Uterus (tissue), 3 donors: ENCODE measurements at regions not wholly inside any gene's neighbourhood (a gene's known extent, or its start where the extent isn't known, plus 50 kb on each side); places are given as distances from the start of the nearest gene placed in this dataset.

Experiments used
- DNase-seq, 2 donors: peaks; one replicate each; pipeline ENCODE4 v3.0.0-alpha.2; 2019 to 2020
- H3K27ac ChIP-seq, 2 donors: fragments of 200-600 bp; sonication (generic); 1 replicate in 1 of 2; 2 replicates in 1 of 2; pipeline ENCODE4 v1.5.1; 2016 to 2018
- H3K27me3 ChIP-seq, 2 donors: fragments of 200-600 bp; sonication (generic); one replicate each; pipeline ENCODE4 v1.5.1; 2018 to 2019; ENCODE audit warnings: control low read depth in 1 of 2
- H3K36me3 ChIP-seq, 2 donors: fragments of 200-600 bp; sonication (generic); one replicate each; pipeline ENCODE4 v1.5.1; 2019; ENCODE audit warnings: control low read depth in 1 of 2
- H3K4me1 ChIP-seq, 2 donors: fragments of 200-600 bp; sonication (generic); one replicate each; pipeline ENCODE4 v1.5.1; 2018 to 2019; ENCODE audit warnings: control low read depth in 1 of 2
- H3K4me3 ChIP-seq, 2 donors: fragments of 200-600 bp; sonication (generic); 1 replicate in 1 of 2; 2 replicates in 1 of 2; pipeline ENCODE4 v1.5.1; 2018 to 2019; ENCODE audit warnings: mild to moderate bottlenecking in 1 of 2
- H3K9me3 ChIP-seq, 2 donors: fragments of 200-600 bp; sonication (generic); one replicate each; pipeline ENCODE4 v1.5.1; 2019; ENCODE audit warnings: control low read depth in 1 of 2
- POLR2A ChIP-seq, 2 donors: fragments of 450-650 bp; IDR thresholded peaks; one replicate each; pipeline ENCODE4 v1.6.1; 2016; ENCODE audit warnings: antibody characterized with exemption in 2 of 2, mild to moderate bottlenecking in 1 of 2, moderate library complexity in 1 of 2
- intact Hi-C: fragments of 100-400 bp; cut with DNase I; formaldehyde crosslinking; loops from one replicate; pipeline ENCODE4 v1.15.1; 2023; ENCODE audit warnings: low total_unique reads
- TF ChIP-seq, protein P1 (sequence below), 4 experiments: fragments of 200-600 bp in 2 of 4; fragments of 450-650 bp in 2 of 4; sonication (generic) in 2 of 4; IDR thresholded peaks; one replicate each; pipeline ENCODE4 v1.5.1; 2016 to 2019; ENCODE audit warnings: antibody characterized with exemption in 4 of 4, mild to moderate bottlenecking in 2 of 4, moderate library complexity in 1 of 4
- donor health status: DM: yes; HTN: yes; CAD: no.

DNA sequence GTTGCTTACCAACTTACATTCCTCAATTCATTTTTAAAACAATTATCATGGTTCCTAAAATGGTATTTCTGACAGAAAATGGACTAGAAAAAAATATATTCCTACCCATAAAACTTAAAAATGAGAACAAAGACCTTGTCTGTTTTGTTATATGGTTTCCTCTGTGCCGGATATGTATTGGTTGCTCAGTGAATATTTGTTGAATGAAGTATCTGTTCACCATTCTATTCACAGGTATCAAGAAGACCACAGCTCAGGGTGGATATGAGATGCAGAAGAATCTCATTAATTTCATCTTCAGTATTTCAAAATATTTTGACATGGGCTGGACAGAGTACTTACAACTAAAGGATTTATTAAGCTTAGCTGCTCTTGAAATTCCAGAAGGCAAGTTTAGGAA lies 58.1 kb downstream of the TUSC7 start:
- intact Hi-C loops: no loop called here

DNA sequence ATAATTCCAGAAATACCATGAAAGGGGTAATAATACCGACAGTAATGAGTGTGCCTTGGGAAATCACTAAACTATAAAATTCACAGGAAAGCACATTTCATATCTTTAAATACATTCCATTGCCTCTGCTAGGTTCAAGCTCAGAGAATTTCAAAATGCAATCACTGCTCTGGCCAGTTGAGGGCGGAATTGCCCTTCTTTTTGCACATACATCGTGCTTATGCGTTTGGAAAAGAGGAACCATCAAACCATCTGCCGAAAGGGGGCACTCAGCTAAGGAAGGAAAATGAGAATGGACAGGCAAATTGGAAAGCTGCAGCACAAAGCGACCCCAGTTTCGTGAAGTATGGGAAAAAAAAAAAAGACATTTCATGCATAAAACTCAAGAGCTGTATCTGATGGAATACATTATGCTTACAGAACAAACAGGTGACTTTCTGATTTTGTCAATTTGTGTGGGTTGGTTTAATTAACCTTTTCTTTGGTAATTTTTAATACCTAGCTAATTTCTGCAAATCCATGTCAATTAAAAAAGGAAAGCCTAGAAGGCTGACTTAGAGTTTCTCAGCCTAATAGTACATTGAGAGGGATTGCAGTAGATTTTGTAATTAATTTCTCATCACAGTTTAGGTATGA lies 61.4 kb downstream of the TUSC7 start:
- no peak for TF ChIP-seq POLR2A (IDR thresholded peaks at IDR 0.05)
- TF ChIP-seq, protein P1, sequence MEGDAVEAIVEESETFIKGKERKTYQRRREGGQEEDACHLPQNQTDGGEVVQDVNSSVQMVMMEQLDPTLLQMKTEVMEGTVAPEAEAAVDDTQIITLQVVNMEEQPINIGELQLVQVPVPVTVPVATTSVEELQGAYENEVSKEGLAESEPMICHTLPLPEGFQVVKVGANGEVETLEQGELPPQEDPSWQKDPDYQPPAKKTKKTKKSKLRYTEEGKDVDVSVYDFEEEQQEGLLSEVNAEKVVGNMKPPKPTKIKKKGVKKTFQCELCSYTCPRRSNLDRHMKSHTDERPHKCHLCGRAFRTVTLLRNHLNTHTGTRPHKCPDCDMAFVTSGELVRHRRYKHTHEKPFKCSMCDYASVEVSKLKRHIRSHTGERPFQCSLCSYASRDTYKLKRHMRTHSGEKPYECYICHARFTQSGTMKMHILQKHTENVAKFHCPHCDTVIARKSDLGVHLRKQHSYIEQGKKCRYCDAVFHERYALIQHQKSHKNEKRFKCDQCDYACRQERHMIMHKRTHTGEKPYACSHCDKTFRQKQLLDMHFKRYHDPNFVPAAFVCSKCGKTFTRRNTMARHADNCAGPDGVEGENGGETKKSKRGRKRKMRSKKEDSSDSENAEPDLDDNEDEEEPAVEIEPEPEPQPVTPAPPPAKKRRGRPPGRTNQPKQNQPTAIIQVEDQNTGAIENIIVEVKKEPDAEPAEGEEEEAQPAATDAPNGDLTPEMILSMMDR (IDR thresholded peaks at IDR 0.05): peak; percentile 62 to 73 (median 68)
- Histone ChIP-seq H3K27me3 (no peaks in the 10 kb centered on the region), H3K9me3 (no peaks in the 10 kb centered on the region), H3K36me3 (no peaks in the 10 kb centered on the region), H3K4me3 (no peak overlapping the region), H3K27ac (no peak overlapping the region), H3K4me1 (no peaks in the 10 kb centered on the region)
- intact Hi-C loops: no loop called here
- DNase-seq: peak; percentile 29 to 42

More for the DNA sequence above, 58.1 kb downstream of the TUSC7 start:
- H3K27me3 ChIP-seq: no peaks in the 10 kb centered on the region
- no peak for TF ChIP-seq POLR2A (IDR thresholded peaks at IDR 0.05)
- TF ChIP-seq, protein P1 (IDR thresholded peaks at IDR 0.05): no peak
- no peaks in the 10 kb centered on the region for H3K9me3 ChIP-seq
- H3K36me3 ChIP-seq: no peaks in the 10 kb centered on the region
- H3K4me1 ChIP-seq: no peaks in the 10 kb centered on the region
- DNase-seq: no peak
- H3K4me3 ChIP-seq: no peak overlapping the region
- no peak overlapping the region for H3K27ac ChIP-seq

DNA sequence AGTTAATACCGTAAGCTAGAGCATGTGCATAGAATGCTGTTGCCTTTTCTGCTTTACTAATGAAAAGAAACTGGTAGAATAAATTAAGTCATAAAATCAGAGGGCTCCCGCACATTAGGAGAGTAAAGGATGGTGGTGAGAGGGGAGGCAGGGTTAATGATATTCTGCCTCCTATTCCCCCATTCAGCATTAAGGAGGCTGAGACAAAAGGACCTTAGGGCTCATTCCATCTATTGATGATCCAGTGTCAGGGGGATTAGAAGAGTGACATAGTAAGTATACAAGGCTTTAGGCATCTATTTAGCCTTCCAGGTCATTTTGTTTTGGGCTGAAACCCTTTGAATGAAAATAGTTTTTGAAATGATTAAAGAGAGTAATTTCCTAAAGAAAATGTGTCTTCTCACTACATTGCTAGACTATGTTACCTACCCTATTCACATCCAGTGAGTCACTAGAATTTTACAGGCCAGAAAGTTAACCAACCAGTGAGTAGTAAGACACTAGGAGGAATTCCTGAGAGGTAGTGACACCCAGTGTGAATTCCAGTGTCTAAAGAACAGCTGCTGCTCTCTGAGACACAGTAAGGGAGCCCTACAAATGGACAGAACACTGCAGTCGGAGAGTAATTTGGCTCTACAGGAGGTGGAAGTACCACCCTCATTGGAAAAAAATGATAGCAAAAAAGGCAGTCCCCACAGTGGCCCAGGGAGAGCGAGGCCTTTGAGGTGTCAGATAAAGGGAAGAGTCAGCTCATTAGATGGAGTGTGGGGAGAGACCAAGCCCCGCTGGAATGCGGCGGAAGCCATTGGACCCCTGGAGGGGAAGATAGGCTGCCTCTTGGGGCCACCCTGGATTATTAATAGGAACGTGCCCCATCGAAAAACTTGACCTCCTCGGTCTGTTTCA lies 67.6 kb downstream of the TUSC7 start:
- DNase-seq: no peak
- intact Hi-C loops: no loop called here

DNA sequence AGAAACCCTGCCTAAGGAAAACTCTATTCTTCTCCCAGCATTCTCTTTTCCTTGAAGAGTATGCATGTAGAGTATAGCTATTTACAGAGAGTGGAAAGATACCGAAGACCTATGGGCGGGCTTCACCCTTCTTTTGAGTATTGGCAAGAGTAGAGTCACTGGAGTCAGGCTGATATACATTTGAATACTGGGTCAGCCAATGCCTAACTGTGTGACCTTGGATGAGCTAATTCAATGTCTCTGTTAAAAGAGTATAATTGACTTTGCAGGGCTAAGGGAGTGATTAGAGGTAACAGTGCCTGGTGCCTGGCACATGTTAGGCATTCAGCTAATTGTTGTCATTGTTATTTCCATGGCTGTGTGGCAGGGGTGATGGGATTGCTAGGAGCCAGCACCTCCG lies 75.6 kb downstream of the TUSC7 start:
- Histone ChIP-seq H3K4me3 (no peak overlapping the region), H3K4me1 (no peaks in the 10 kb centered on the region), H3K27me3 (no peaks in the 10 kb centered on the region), H3K36me3 (no peaks in the 10 kb centered on the region), H3K9me3 (no peaks in the 10 kb centered on the region), H3K27ac (no peak overlapping the region)
- DNase-seq: no peak
- TF ChIP-seq, protein P1 (IDR thresholded peaks at IDR 0.05): no peak
- TF ChIP-seq POLR2A (IDR thresholded peaks at IDR 0.05): no peak
- intact Hi-C loops: no loop called here

More for the DNA sequence above, 67.6 kb downstream of the TUSC7 start:
- no peaks in the 10 kb centered on the region for H3K27me3 ChIP-seq
- H3K4me3 ChIP-seq: no peak overlapping the region
- no peak for TF ChIP-seq POLR2A (IDR thresholded peaks at IDR 0.05)
- TF ChIP-seq, protein P1 (IDR thresholded peaks at IDR 0.05): no peak
- H3K9me3 ChIP-seq: no peaks in the 10 kb centered on the region
- H3K4me1 ChIP-seq: no peaks in the 10 kb centered on the region
- no peak overlapping the region for H3K27ac ChIP-seq
- no peaks in the 10 kb centered on the region for H3K36me3 ChIP-seq

DNA sequence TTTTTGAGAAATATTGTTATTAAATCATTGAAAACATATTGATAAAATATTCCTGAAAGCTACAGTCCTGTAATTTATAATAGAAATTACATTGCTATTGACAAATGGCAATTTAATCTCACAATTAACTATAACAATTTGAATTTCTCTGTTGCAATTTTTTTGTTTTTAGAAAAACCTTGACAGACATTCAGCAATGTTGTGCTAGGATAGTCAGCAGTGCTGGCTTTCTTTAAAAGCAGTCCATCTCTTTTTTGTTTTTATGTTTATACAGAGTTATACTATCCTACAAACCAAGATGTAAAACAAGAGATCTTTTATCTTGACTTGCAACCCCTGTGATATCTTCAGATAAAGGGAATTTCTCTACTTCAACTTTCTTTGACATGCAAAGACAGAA lies 93.1 kb downstream of the TUSC7 start:
- H3K4me3 ChIP-seq: no peak overlapping the region
- no peak overlapping the region for H3K27ac ChIP-seq
- no peaks in the 10 kb centered on the region for H3K36me3 ChIP-seq
- DNase-seq: no peak
- no peaks in the 10 kb centered on the region for H3K27me3 ChIP-seq
- intact Hi-C loops: no loop called here
- no peaks in the 10 kb centered on the region for H3K9me3 ChIP-seq
- no peaks in the 10 kb centered on the region for H3K4me1 ChIP-seq
- TF ChIP-seq, protein P1 (IDR thresholded peaks at IDR 0.05): no peak
- no peak for TF ChIP-seq POLR2A (IDR thresholded peaks at IDR 0.05)
